ENCODE measurements at regions not wholly inside any gene's neighbourhood (a gene's known extent, or its start where the extent isn't known, plus 50 kb on each side); places are given as distances from the start of the nearest gene placed in this dataset.

DNA sequence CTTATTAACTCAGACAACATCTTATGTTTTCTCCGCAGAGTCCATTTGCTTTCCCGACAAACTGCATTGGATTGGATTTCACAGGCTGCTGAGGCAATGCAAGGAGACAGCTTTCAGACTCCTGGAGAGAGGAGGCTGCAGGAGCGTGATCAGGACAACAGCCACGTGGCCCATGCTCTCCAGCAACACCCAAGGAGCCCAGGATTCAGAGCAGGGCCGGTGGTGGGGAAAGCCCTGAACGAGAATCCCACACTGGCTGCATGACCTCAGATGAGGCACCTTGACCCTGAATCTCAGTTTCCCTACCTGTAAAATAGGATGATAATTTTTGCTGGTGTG lies 78.3 kb upstream of the NFASC start:
- H3K4me2 ChIP-seq (ENCODE audit: low read depth, low read length) = no peak overlapping the region
- H2AK9ac ChIP-seq (replicated peaks; ENCODE audit: low read depth, low read length, poor library complexity) = no peak overlapping the region
- no peak overlapping the region for H2BK120ac ChIP-seq (ENCODE audit: low read depth, low read length)
- H3K18ac ChIP-seq (ENCODE audit: low read depth, low read length) = no peak overlapping the region
- H3K9me1 ChIP-seq (ENCODE audit: insufficient read depth, low read length) = no peaks in the 10 kb centered on the region
- ChIA-PET CTCF (interaction anchor here (0.9 to 3.3 kb wide), 7 partner anchors 9 to 227 kb away, joined by 3 to 24 read pairs (median 4); no protein-coding TSS in a partner anchor), POLR2A (ENCODE audit: unreplicated experiment) (interaction anchor here (0.5 kb wide), 1 partner anchor 286 kb away, joined by 3 read pairs; no protein-coding TSS in a partner anchor)
- no peak overlapping the region for H2AFZ ChIP-seq (replicated peaks; ENCODE audit: low read length, poor library complexity)
- no peaks in the 10 kb centered on the region for H3K9me3 ChIP-seq (ENCODE audit: control insufficient read depth, insufficient read depth, low read length)
- H2BK5ac ChIP-seq (ENCODE audit: low read depth, low read length, poor library complexity, severe bottlenecking) = no peak overlapping the region
- H2BK15ac ChIP-seq (ENCODE audit: low read depth, low read length) = no peak overlapping the region
- no peaks in the 10 kb centered on the region for H3K4me1 ChIP-seq (ENCODE audit: control insufficient read depth, insufficient read depth, low read length)
- DNase-seq (no peak), ATAC-seq (ENCODE audit: low read depth) (no peak)
- H3K4me3 ChIP-seq (ENCODE audit: insufficient read depth, low read depth, low read length) = no peak overlapping the region
- H2AK5ac ChIP-seq (ENCODE audit: low read depth, low read length) = no peak overlapping the region
- no peak overlapping the region for H3K14ac ChIP-seq (replicated peaks; ENCODE audit: low read depth, low read length)
- no peaks in the 10 kb centered on the region for H3K36me3 ChIP-seq (ENCODE audit: control insufficient read depth, insufficient read depth, low read length)
- H3K23ac ChIP-seq (ENCODE audit: low read depth, low read length) = no peak overlapping the region
- H3K4ac ChIP-seq (ENCODE audit: low read depth, low read length) = no peak overlapping the region
- in situ Hi-C loops (cut with MboI; ENCODE audit: low sequenced_read_pairs) = no loop called here
- H4K20me1 ChIP-seq (ENCODE audit: insufficient read depth, low read length) = no peaks in the 10 kb centered on the region
- TF ChIP-seq RAD21 (IDR thresholded peaks at IDR 0.05; ENCODE audit: low read length) (no peak), BHLHE40 (IDR thresholded peaks at IDR 0.05; ENCODE audit: low read depth, low read length) (no peak), CEBPB (IDR thresholded peaks at IDR 0.05; ENCODE audit: low read depth, low read length) (no peak), RCOR1 (IDR thresholded peaks at IDR 0.05; ENCODE audit: insufficient replicate concordance, low read length) (no peak), CHD1 (IDR thresholded peaks at IDR 0.05; ENCODE audit: low read depth, low read length) (no peak)
- TF ChIP-seq, protein P1, sequence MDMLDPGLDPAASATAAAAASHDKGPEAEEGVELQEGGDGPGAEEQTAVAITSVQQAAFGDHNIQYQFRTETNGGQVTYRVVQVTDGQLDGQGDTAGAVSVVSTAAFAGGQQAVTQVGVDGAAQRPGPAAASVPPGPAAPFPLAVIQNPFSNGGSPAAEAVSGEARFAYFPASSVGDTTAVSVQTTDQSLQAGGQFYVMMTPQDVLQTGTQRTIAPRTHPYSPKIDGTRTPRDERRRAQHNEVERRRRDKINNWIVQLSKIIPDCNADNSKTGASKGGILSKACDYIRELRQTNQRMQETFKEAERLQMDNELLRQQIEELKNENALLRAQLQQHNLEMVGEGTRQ (IDR thresholded peaks at IDR 0.05; ENCODE audit: low read depth, low read length) = no peak
- no peak overlapping the region for H3K27ac ChIP-seq (ENCODE audit: insufficient read depth, low read length)
- no peak overlapping the region for H3K9ac ChIP-seq (ENCODE audit: low read depth, low read length)
- no peak overlapping the region for H3K56ac ChIP-seq (ENCODE audit: extremely low read depth, insufficient read depth, low read length)
- no peaks in the 10 kb centered on the region for H3K79me1 ChIP-seq (ENCODE audit: low read depth in 1 of 2, low read length in 2 of 2)
- H3K27me3 ChIP-seq (ENCODE audit: control insufficient read depth, insufficient read depth, low read length) = no peaks in the 10 kb centered on the region; the same call in none of the 2 replicates
- dilution Hi-C loops (cut with HindIII; ENCODE audit: low sequenced_read_pairs, unreplicated experiment) = no loop called here
- H2BK20ac ChIP-seq (ENCODE audit: low read depth, low read length) = no peak overlapping the region
- no peak overlapping the region for H4K8ac ChIP-seq (ENCODE audit: low read depth in 2 of 2, low read length in 2 of 2)
- 20% methylated on average over 1 of the region's 6 CpGs; no CpG with 5 or more reads in 1 of the 2 experiments for WGBS, 2 experiments (ENCODE audit: extremely low coverage in 2 of 2, insufficient read length in 1 of 2)
- H4K5ac ChIP-seq (ENCODE audit: low read depth, low read length) = no peak overlapping the region
- intact Hi-C loops (cut with micrococcal nuclease) = no loop called here
- no TSS peak for BruUV-seq (replicated peaks)
- H4K91ac ChIP-seq (ENCODE audit: insufficient read depth, low read depth, low read length) = no peak overlapping the region

All from IMR-90 (cell line).